ENCODE measurements at regions not wholly inside any gene's neighbourhood (a gene's known extent, or its start where the extent isn't known, plus 50 kb on each side); places are given as distances from the start of the nearest gene placed in this dataset.

DNA sequence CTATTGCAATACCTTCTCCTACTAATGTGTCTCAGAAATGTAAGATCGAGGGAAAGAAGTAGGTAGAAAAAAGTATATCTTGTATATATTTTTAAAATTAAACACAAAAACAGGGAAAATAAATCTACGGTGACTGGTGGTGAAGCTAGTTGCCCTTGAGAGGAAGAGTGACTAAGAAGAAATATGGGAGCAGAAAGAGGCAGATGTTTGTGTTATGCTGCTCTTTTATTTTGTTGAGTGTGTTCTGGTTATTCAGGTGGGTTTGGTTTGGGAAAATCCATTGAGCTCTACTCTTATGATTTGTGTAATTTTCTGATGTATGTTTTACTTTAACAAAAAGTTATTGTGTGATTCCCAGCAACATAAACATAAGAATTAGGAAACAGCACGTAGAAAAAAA, 444.9 kb upstream of the B3GALT2 start:
- H3K4me2 ChIP-seq: no peak overlapping the region
- ATAC-seq: no peak
- no peak for DNase-seq (ENCODE audit: low read depth in 1 of 2, low spot score in 1 of 2)
- H3K4me1 ChIP-seq: no peaks in the 10 kb centered on the region
- ChIA-PET CTCF (interaction anchor here (1.3 kb wide), 1 partner anchor 10 kb away, joined by 3 read pairs; no protein-coding TSS in a partner anchor), POLR2A (no interaction called here)
- no peaks in the 10 kb centered on the region for H3K9me3 ChIP-seq
- TF ChIP-seq HOXB5 (CRISPR knock-in tag; IDR thresholded peaks at IDR 0.05) (no peak), HOXA7 (CRISPR knock-in tag; IDR thresholded peaks at IDR 0.05) (no peak), NPAS2 (CRISPR knock-in tag; IDR thresholded peaks at IDR 0.05; ENCODE audit: borderline replicate concordance) (no peak), ZNF302 (CRISPR knock-in tag; IDR thresholded peaks at IDR 0.05) (no peak), TP53 (CRISPR knock-in tag; IDR thresholded peaks at IDR 0.05) (no peak)
- TF ChIP-seq, protein P1, sequence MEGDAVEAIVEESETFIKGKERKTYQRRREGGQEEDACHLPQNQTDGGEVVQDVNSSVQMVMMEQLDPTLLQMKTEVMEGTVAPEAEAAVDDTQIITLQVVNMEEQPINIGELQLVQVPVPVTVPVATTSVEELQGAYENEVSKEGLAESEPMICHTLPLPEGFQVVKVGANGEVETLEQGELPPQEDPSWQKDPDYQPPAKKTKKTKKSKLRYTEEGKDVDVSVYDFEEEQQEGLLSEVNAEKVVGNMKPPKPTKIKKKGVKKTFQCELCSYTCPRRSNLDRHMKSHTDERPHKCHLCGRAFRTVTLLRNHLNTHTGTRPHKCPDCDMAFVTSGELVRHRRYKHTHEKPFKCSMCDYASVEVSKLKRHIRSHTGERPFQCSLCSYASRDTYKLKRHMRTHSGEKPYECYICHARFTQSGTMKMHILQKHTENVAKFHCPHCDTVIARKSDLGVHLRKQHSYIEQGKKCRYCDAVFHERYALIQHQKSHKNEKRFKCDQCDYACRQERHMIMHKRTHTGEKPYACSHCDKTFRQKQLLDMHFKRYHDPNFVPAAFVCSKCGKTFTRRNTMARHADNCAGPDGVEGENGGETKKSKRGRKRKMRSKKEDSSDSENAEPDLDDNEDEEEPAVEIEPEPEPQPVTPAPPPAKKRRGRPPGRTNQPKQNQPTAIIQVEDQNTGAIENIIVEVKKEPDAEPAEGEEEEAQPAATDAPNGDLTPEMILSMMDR (IDR thresholded peaks at IDR 0.05): no peak
- no peak overlapping the region for H3K27ac ChIP-seq
- WGBS (ENCODE audit: missing lambda C conversion rate): 69% methylated on average over 3 of the region's 3 CpGs
- FAIRE-seq: peak; percentile 23
- H3K4me3 ChIP-seq: no peak overlapping the region

DNA sequence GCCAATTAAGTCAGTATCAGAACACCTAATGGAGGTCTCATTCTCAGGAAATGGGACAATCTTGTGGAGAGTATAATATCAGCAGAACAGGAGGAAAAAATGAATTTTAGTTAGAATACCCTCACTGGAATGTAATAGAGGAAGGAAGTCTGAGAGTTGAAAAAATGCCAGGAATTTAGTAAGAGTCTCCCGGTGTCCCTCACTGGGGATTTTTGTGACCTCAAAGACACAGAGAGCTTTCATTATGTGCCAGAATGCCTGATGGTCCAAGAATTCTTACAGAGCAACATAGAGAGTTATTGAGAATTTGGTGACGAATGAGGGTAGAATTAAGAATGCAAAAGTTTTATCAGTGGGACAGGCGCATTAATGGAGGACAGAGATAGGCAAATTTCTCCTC, 443.5 kb upstream of the B3GALT2 start:
- H3K4me3 ChIP-seq: no peak overlapping the region
- H3K27ac ChIP-seq: no peak overlapping the region
- ChIA-PET POLR2A (no interaction called here), CTCF (interaction anchor here (1.3 kb wide), 1 partner anchor 8 kb away, joined by 3 read pairs; no protein-coding TSS in a partner anchor)
- H3K9me3 ChIP-seq: no peaks in the 10 kb centered on the region
- no peak for ATAC-seq
- no peak for FAIRE-seq
- H3K4me1 ChIP-seq: no peaks in the 10 kb centered on the region
- WGBS (ENCODE audit: missing lambda C conversion rate): 82% methylated on average over 3 of the region's 3 CpGs
- no peak for DNase-seq (ENCODE audit: low read depth in 1 of 2, low spot score in 1 of 2)
- no peak overlapping the region for H3K4me2 ChIP-seq
- TF ChIP-seq RCOR1 (IDR thresholded peaks at IDR 0.05; ENCODE audit: low read depth, low read length) (no peak), HDAC2 (IDR thresholded peaks at IDR 0.05) (no peak), JUN (IDR thresholded peaks at IDR 0.05) (no peak)

DNA sequence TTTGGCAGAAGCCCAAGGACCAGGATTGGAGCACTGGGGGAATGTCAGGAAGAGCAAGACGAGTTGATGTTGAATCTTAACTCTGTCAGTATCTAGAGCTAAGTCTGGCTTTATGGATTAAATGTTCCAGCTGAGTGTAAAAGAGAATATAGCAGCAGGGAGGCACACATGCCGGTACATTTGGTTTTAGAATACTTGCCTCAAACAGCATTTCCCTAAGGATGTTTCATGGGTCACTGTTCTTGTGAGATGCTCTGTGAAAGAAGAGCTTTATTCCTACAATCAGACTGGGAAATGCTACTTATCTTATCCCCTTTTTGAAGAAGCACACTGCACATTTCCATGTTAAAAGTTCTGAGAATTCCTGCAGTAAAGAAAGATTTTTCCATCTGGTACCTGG, 440.3 kb upstream of the B3GALT2 start:
- Histone ChIP-seq H3K4me3 (no peak overlapping the region), H3K27ac (no peak overlapping the region), H3K9me3 (no peaks in the 10 kb centered on the region), H3K4me1 (no peaks in the 10 kb centered on the region), H3K4me2 (no peak overlapping the region)
- no peak for FAIRE-seq
- no peak for ATAC-seq
- DNase-seq (ENCODE audit: low read depth in 1 of 2, low spot score in 1 of 2): no peak
- CTCF ChIA-PET: interaction anchor here (1.1 kb wide), 1 partner anchor 22 kb away, joined by 3 read pairs; no protein-coding TSS in a partner anchor
- 63% methylated on average over 2 of the region's 2 CpGs for WGBS (ENCODE audit: missing lambda C conversion rate)
- TF ChIP-seq NPAS2 (CRISPR knock-in tag; IDR thresholded peaks at IDR 0.05; ENCODE audit: borderline replicate concordance) (no peak), NFE2L2 (conservative IDR thresholded peaks at IDR 0.05; ENCODE audit: low read length) (no peak), ESRRA (IDR thresholded peaks at IDR 0.05; ENCODE audit: borderline replicate concordance, low read length) (no peak), EHMT2 (IDR thresholded peaks at IDR 0.05; ENCODE audit: low read depth) (no peak), HOXA7 (CRISPR knock-in tag; IDR thresholded peaks at IDR 0.05) (no peak), HDAC2 (IDR thresholded peaks at IDR 0.05) (no peak), MAZ (IDR thresholded peaks at IDR 0.05; ENCODE audit: borderline replicate concordance, low read depth, low read length) (no peak), ZFP36 (IDR thresholded peaks at IDR 0.05; ENCODE audit: borderline replicate concordance, partially characterized antibody) (no peak), FOSL2 (IDR thresholded peaks at IDR 0.05) (no peak), FOSL2 (CRISPR knock-in tag; IDR thresholded peaks at IDR 0.05) (no peak), ZNF302 (CRISPR knock-in tag; IDR thresholded peaks at IDR 0.05) (no peak), SREBF2 (IDR thresholded peaks at IDR 0.05) (no peak), SMC3 (IDR thresholded peaks at IDR 0.05) (no peak), RFX5 (IDR thresholded peaks at IDR 0.05) (no peak), ZSCAN20 (CRISPR knock-in tag; IDR thresholded peaks at IDR 0.05) (no peak), RCOR1 (IDR thresholded peaks at IDR 0.05; ENCODE audit: low read depth, low read length) (no peak)
- TF ChIP-seq, protein P2, sequence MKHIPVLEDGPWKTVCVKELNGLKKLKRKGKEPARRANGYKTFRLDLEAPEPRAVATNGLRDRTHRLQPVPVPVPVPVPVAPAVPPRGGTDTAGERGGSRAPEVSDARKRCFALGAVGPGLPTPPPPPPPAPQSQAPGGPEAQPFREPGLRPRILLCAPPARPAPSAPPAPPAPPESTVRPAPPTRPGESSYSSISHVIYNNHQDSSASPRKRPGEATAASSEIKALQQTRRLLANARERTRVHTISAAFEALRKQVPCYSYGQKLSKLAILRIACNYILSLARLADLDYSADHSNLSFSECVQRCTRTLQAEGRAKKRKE (CRISPR knock-in tag; IDR thresholded peaks at IDR 0.05; ENCODE audit: low read depth): no peak
- TF ChIP-seq, protein P3, sequence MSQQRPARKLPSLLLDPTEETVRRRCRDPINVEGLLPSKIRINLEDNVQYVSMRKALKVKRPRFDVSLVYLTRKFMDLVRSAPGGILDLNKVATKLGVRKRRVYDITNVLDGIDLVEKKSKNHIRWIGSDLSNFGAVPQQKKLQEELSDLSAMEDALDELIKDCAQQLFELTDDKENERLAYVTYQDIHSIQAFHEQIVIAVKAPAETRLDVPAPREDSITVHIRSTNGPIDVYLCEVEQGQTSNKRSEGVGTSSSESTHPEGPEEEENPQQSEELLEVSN (IDR thresholded peaks at IDR 0.05; ENCODE audit: borderline replicate concordance, low read depth): no peak
- TF ChIP-seq, protein P4, sequence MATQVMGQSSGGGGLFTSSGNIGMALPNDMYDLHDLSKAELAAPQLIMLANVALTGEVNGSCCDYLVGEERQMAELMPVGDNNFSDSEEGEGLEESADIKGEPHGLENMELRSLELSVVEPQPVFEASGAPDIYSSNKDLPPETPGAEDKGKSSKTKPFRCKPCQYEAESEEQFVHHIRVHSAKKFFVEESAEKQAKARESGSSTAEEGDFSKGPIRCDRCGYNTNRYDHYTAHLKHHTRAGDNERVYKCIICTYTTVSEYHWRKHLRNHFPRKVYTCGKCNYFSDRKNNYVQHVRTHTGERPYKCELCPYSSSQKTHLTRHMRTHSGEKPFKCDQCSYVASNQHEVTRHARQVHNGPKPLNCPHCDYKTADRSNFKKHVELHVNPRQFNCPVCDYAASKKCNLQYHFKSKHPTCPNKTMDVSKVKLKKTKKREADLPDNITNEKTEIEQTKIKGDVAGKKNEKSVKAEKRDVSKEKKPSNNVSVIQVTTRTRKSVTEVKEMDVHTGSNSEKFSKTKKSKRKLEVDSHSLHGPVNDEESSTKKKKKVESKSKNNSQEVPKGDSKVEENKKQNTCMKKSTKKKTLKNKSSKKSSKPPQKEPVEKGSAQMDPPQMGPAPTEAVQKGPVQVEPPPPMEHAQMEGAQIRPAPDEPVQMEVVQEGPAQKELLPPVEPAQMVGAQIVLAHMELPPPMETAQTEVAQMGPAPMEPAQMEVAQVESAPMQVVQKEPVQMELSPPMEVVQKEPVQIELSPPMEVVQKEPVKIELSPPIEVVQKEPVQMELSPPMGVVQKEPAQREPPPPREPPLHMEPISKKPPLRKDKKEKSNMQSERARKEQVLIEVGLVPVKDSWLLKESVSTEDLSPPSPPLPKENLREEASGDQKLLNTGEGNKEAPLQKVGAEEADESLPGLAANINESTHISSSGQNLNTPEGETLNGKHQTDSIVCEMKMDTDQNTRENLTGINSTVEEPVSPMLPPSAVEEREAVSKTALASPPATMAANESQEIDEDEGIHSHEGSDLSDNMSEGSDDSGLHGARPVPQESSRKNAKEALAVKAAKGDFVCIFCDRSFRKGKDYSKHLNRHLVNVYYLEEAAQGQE (IDR thresholded peaks at IDR 0.05): no peak
- POLR2A ChIA-PET: no interaction called here

Measured in A549 (cell line).